ENCODE measurements at regions not wholly inside any gene's neighbourhood (a gene's known extent, or its start where the extent isn't known, plus 50 kb on each side); places are given as distances from the start of the nearest gene placed in this dataset.

- Histone ChIP-seq H4K20me1 (ENCODE audit: insufficient read depth) (no peaks in the 10 kb centered on the region), H3K9me3 (ENCODE audit: low read length) (no peaks in the 10 kb centered on the region), H2AFZ (ENCODE audit: low read depth, low read length) (no peak overlapping the region), H3K9ac (ENCODE audit: low read length) (no peak overlapping the region), H3K27ac (ENCODE audit: low read length) (no peak overlapping the region), H3K9me2 (ENCODE audit: insufficient read depth, low read length) (no peaks in the 10 kb centered on the region), H3K36me3 (ENCODE audit: insufficient read depth, low read length) (no peaks in the 10 kb centered on the region), H3F3A (ENCODE audit: insufficient read depth, low read length, poor library complexity, severe bottlenecking) (no peaks in the 10 kb centered on the region), H3K27me3 (ENCODE audit: insufficient read depth, low read depth, low read length) (no peaks in the 10 kb centered on the region), H3K4me2 (ENCODE audit: low read length) (no peak overlapping the region), H3K4me3 (ENCODE audit: low read length) (no peak overlapping the region), H3K79me2 (replicated peaks; ENCODE audit: insufficient read depth, low read length) (no peaks in the 10 kb centered on the region)
- TF ChIP-seq EP300 (conservative IDR thresholded peaks at IDR 0.05; ENCODE audit: poor library complexity, severe bottlenecking) (no peak), RAD21 (conservative IDR thresholded peaks at IDR 0.05) (no peak), POLR2AphosphoS5 (IDR thresholded peaks at IDR 0.05) (no peak), MXI1 (conservative IDR thresholded peaks at IDR 0.05; ENCODE audit: poor library complexity, severe bottlenecking) (no peak), REST (IDR thresholded peaks at IDR 0.05; ENCODE audit: borderline replicate concordance) (no peak), EZH2 (IDR thresholded peaks at IDR 0.05; ENCODE audit: borderline replicate concordance, insufficient read depth, low read length, poor library complexity, severe bottlenecking) (no peak)
- TF ChIP-seq, protein P1, sequence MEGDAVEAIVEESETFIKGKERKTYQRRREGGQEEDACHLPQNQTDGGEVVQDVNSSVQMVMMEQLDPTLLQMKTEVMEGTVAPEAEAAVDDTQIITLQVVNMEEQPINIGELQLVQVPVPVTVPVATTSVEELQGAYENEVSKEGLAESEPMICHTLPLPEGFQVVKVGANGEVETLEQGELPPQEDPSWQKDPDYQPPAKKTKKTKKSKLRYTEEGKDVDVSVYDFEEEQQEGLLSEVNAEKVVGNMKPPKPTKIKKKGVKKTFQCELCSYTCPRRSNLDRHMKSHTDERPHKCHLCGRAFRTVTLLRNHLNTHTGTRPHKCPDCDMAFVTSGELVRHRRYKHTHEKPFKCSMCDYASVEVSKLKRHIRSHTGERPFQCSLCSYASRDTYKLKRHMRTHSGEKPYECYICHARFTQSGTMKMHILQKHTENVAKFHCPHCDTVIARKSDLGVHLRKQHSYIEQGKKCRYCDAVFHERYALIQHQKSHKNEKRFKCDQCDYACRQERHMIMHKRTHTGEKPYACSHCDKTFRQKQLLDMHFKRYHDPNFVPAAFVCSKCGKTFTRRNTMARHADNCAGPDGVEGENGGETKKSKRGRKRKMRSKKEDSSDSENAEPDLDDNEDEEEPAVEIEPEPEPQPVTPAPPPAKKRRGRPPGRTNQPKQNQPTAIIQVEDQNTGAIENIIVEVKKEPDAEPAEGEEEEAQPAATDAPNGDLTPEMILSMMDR (IDR thresholded peaks at IDR 0.05; ENCODE audit: poor library complexity, severe bottlenecking): no peak
Observed at GRCh38 chr5:8350644-8351339, 481.8 kb downstream of the MTRR start.

- Histone ChIP-seq H3K9me3 (ENCODE audit: low read length) (no peaks in the 10 kb centered on the region), H3F3A (ENCODE audit: insufficient read depth, low read length, poor library complexity, severe bottlenecking) (no peaks in the 10 kb centered on the region), H3K27me3 (ENCODE audit: insufficient read depth, low read depth, low read length) (no peaks in the 10 kb centered on the region), H4K20me1 (ENCODE audit: insufficient read depth) (no peaks in the 10 kb centered on the region), H2AFZ (ENCODE audit: low read depth, low read length) (no peak overlapping the region), H3K4me2 (ENCODE audit: low read length) (no peak overlapping the region), H3K36me3 (ENCODE audit: insufficient read depth, low read length) (no peaks in the 10 kb centered on the region), H3K9ac (ENCODE audit: low read length) (no peak overlapping the region), H3K27ac (ENCODE audit: low read length) (no peak overlapping the region), H3K9me2 (ENCODE audit: insufficient read depth, low read length) (no peaks in the 10 kb centered on the region), H3K4me3 (ENCODE audit: low read length) (no peak overlapping the region), H3K79me2 (replicated peaks; ENCODE audit: insufficient read depth, low read length) (no peaks in the 10 kb centered on the region)
- TF ChIP-seq, protein P1 (IDR thresholded peaks at IDR 0.05; ENCODE audit: poor library complexity, severe bottlenecking): no peak
- no peak for TF ChIP-seq POLR2AphosphoS5 (IDR thresholded peaks at IDR 0.05)
Observed at GRCh38 chr5:8355981-8356380, 487.0 kb downstream of the MTRR start.

All from neural cell (in vitro differentiated cells).